Spinal cord (tissue), 9 donors: ENCODE measurements at regions not wholly inside any gene's neighbourhood (a gene's known extent, or its start where the extent isn't known, plus 50 kb on each side); places are given as distances from the start of the nearest gene placed in this dataset.

Source experiments
- DNase-seq, 6 donors: peaks; one replicate each; pipeline versions ENCODE4 v3.0.0 to v3.0.0-alpha.2; 2013 to 2015; ENCODE audit warnings: low spot score in 6 of 6, low read depth in 4 of 6
- H3K27ac ChIP-seq: one replicate; pipeline ENCODE4 v1.5.1; 2013; ENCODE audit warnings: low read depth, low read length, control low read depth
- H3K27me3 ChIP-seq: one replicate; pipeline ENCODE4 v1.6.1; 2013; ENCODE audit warnings: low read length; ENCODE audit not compliant: control insufficient read depth, insufficient read depth
- H3K36me3 ChIP-seq: one replicate; pipeline ENCODE4 v1.6.1; 2013; ENCODE audit warnings: low read length; ENCODE audit not compliant: control insufficient read depth, insufficient read depth
- H3K4me1 ChIP-seq: one replicate; pipeline ENCODE4 v1.6.1; 2013; ENCODE audit warnings: low read length; ENCODE audit not compliant: control insufficient read depth, insufficient read depth
- H3K4me3 ChIP-seq: one replicate; pipeline ENCODE4 v1.5.1; 2013; ENCODE audit warnings: low read depth, low read length, control low read depth
- H3K9me3 ChIP-seq: one replicate; pipeline ENCODE4 v1.6.1; 2013; ENCODE audit warnings: low read length; ENCODE audit not compliant: control insufficient read depth, insufficient read depth
- WGBS: methylation state at CpG from one replicate; pipeline ENCODE4 v1.1.5; 2013; ENCODE audit warnings: missing lambda C conversion rate; ENCODE audit not compliant: insufficient coverage; 5-methylcytosine and 5-hydroxymethylcytosine counted together
- donor health status: healthy.

DNA sequence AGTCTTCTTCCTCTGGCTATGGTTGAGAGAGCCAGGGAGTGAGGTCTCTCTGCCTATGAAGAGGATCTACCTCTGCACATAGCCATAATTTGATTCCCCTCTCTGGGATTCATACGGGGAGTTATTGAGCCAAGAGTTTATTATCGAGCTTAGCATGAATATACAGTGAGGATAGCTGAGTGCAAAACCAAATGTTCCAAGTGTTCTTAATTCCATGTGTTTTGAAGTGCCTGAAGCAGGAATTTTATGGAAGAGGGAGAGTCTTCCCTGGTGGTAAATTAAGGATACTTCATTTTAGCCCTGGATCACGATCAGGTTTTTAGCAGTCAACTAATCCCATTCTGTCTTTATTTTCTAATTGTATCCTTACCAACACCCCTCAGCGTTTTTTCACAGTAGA lies 270.6 kb downstream of the C1D start:
- no peak overlapping the region for H3K4me3 ChIP-seq
- WGBS, result 55% methylated on average over 2 of the region's 4 CpGs
- DNase-seq, result peak in 1 of 6 donors; percentile 78
- H3K9me3 ChIP-seq, result no peaks in the 10 kb centered on the region
- no peaks in the 10 kb centered on the region for H3K36me3 ChIP-seq
- no peaks in the 10 kb centered on the region for H3K4me1 ChIP-seq
- H3K27ac ChIP-seq, result no peak overlapping the region
- no peaks in the 10 kb centered on the region for H3K27me3 ChIP-seq

GRCh38 chr2:67792681-67793091 lies 270.1 kb downstream of the C1D start:
- no peak overlapping the region for H3K27ac ChIP-seq
- no peaks in the 10 kb centered on the region for H3K36me3 ChIP-seq
- no peaks in the 10 kb centered on the region for H3K4me1 ChIP-seq
- peak in 1 of 6 donors; percentile 83 for DNase-seq
- H3K9me3 ChIP-seq, result no peaks in the 10 kb centered on the region
- H3K27me3 ChIP-seq, result no peaks in the 10 kb centered on the region
- no peak overlapping the region for H3K4me3 ChIP-seq
- WGBS, result 62% methylated on average over 2 of the region's 8 CpGs

- H3K4me3 ChIP-seq, result no peak overlapping the region
- 67% methylated on average over 1 of the region's 7 CpGs for WGBS
- no peak overlapping the region for H3K27ac ChIP-seq
- no peaks in the 10 kb centered on the region for H3K4me1 ChIP-seq
- DNase-seq, result peak in 1 of 6 donors; percentile 18
- no peaks in the 10 kb centered on the region for H3K9me3 ChIP-seq
- no peaks in the 10 kb centered on the region for H3K36me3 ChIP-seq
- no peaks in the 10 kb centered on the region for H3K27me3 ChIP-seq
These were observed 264.8 kb downstream of the C1D start for GRCh38 chr2:67797801-67798540.

- no peak for DNase-seq
- 96% methylated on average over 3 of the region's 5 CpGs for WGBS
- Histone ChIP-seq H3K36me3 (no peaks in the 10 kb centered on the region), H3K9me3 (no peaks in the 10 kb centered on the region), H3K27me3 (no peaks in the 10 kb centered on the region), H3K27ac (no peak overlapping the region), H3K4me3 (no peak overlapping the region), H3K4me1 (no peaks in the 10 kb centered on the region)
These were observed 264.2 kb downstream of the C1D start for GRCh38 chr2:67798541-67799160.

- Histone ChIP-seq H3K36me3 (no peaks in the 10 kb centered on the region), H3K4me1 (no peaks in the 10 kb centered on the region), H3K4me3 (no peak overlapping the region), H3K27ac (no peak overlapping the region), H3K9me3 (no peaks in the 10 kb centered on the region), H3K27me3 (no peaks in the 10 kb centered on the region)
- no peak for DNase-seq
These were observed 262.9 kb downstream of the C1D start for GRCh38 chr2:67799886-67800285.

- H3K36me3 ChIP-seq, result no peaks in the 10 kb centered on the region
- DNase-seq, result no peak
- H3K27ac ChIP-seq, result no peak overlapping the region
- no peak overlapping the region for H3K4me3 ChIP-seq
- no peaks in the 10 kb centered on the region for H3K9me3 ChIP-seq
- WGBS, result no CpG with 5 or more reads among the region's 2 CpGs
- H3K4me1 ChIP-seq, result no peaks in the 10 kb centered on the region
- H3K27me3 ChIP-seq, result no peaks in the 10 kb centered on the region
These were observed 260.5 kb downstream of the C1D start for GRCh38 chr2:67802291-67802690.

GRCh38 chr2:67802824-67803223 lies 260.0 kb downstream of the C1D start:
- no peaks in the 10 kb centered on the region for H3K4me1 ChIP-seq
- DNase-seq, result no peak
- H3K4me3 ChIP-seq, result no peak overlapping the region
- H3K27ac ChIP-seq, result no peak overlapping the region
- H3K27me3 ChIP-seq, result no peaks in the 10 kb centered on the region
- no peaks in the 10 kb centered on the region for H3K36me3 ChIP-seq
- H3K9me3 ChIP-seq, result no peaks in the 10 kb centered on the region
- 100% methylated on average over 2 of the region's 2 CpGs for WGBS

DNA sequence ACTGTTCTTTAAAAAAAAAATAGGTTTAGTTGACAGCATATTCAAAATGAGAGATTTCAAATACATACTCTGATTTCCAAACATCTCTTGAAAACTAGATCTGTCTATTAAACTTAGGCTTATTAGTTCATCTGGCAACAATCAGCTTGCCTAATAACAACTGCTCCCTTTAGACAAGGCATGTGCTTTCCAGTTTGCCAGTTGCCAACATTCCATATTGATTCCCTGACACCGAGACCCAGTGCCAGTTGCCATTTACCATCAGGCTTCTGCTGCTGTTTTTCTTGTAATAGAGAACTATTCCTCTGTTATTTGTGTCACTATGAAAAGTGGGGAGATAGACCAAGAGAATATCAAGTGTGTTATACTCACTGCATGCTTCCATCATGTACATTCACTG lies 256.0 kb downstream of the C1D start:
- H3K4me3 ChIP-seq, result no peak overlapping the region
- H3K27ac ChIP-seq, result no peak overlapping the region
- H3K4me1 ChIP-seq, result no peaks in the 10 kb centered on the region
- H3K27me3 ChIP-seq, result no peaks in the 10 kb centered on the region
- no CpG with 5 or more reads among the region's 1 CpG for WGBS
- peaks cover 4% of the 10 kb centered on the region for H3K9me3 ChIP-seq
- H3K36me3 ChIP-seq, result no peaks in the 10 kb centered on the region
- peak in 1 of 6 donors; percentile 20 for DNase-seq

GRCh38 chr2:67808112-67808511 lies 254.7 kb downstream of the C1D start:
- Histone ChIP-seq H3K4me3 (no peak overlapping the region), H3K36me3 (no peaks in the 10 kb centered on the region), H3K4me1 (no peaks in the 10 kb centered on the region), H3K27me3 (no peaks in the 10 kb centered on the region), H3K27ac (no peak overlapping the region), H3K9me3 (peaks cover 4% of the 10 kb centered on the region)
- DNase-seq, result no peak

DNA sequence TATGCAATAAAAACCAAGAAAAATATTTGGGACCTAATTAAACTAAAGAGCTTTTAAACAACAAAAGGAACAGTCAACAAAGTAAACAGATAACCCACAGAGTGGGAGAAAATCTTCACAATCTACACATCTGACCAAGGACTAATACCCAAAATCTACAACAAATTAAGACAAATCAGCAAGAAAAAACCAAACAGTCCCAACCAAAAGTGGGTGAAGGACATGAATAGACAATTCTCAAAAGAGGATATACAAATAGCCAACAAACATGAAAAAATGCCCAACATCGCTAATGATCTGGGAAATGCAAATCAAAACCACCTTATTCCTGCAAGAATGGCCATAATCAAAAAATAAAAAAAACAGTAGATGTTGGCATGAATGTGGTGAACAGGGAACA lies 250.1 kb downstream of the C1D start:
- H3K4me1 ChIP-seq, result no peaks in the 10 kb centered on the region
- H3K4me3 ChIP-seq, result no peak overlapping the region
- no peaks in the 10 kb centered on the region for H3K36me3 ChIP-seq
- H3K9me3 ChIP-seq, result peaks cover 4% of the 10 kb centered on the region
- no peaks in the 10 kb centered on the region for H3K27me3 ChIP-seq
- no CpG with 5 or more reads among the region's 1 CpG for WGBS
- no peak for DNase-seq
- H3K27ac ChIP-seq, result no peak overlapping the region
